AG04450 (cell line): ENCODE measurements at regions not wholly inside any gene's neighbourhood (a gene's known extent, or its start where the extent isn't known, plus 50 kb on each side); places are given as distances from the start of the nearest gene placed in this dataset.

Experiments
- CTCF ChIA-PET: fragments of 300-600, 350-600 bp; formaldehyde crosslinking; extraction: SDS; loops from one replicate; lab custom pipeline; 2022; ENCODE audit warnings: antibody characterized with exemption, inconsistent platforms; lab: Charles Lee
- POLR2A ChIA-PET: fragments of 350-600 bp; formaldehyde crosslinking; extraction: SDS; loops from one replicate; lab custom pipeline; 2021; ENCODE audit warnings: antibody characterized with exemption, inconsistent platforms; lab: Yijun Ruan, JAX
- DNase-seq: peaks from one replicate; pipeline ENCODE4 v3.0.0-alpha.2; 2011; ENCODE audit warnings: low read depth, low spot score
- H3K27ac ChIP-seq: one replicate; pipeline ENCODE4 v1.5.1; 2012; ENCODE audit warnings: low read depth, low read length, control low read depth
- H3K27me3 ChIP-seq: one replicate; pipeline ENCODE4 v1.6.0; 2012; ENCODE audit warnings: low read length; ENCODE audit not compliant: control insufficient read depth, insufficient read depth
- H3K4me3 ChIP-seq: 2 replicates; pipeline ENCODE4 v1.5.1; 2011; ENCODE audit warnings: mild to moderate bottlenecking, low read depth, low read length, control low read depth
- H3K9me3 ChIP-seq: 2 replicates; pipeline ENCODE4 v1.5.1; 2012; ENCODE audit warnings: low read length; ENCODE audit not compliant: control insufficient read depth, insufficient read depth
- CTCF ChIP-seq: IDR thresholded peaks from 2 replicates; pipeline ENCODE4 v1.5.1; 2011; ENCODE audit warnings: low read depth, low read length, control low read depth, inconsistent platforms

GRCh38 chr15:72972362-72972761, 79.9 kb upstream of the NEO1 start:
- no peaks in the 10 kb centered on the region for H3K9me3 ChIP-seq
- CTCF ChIA-PET = no interaction called here
- no peak overlapping the region for H3K27ac ChIP-seq
- DNase-seq = no peak
- no peak for TF ChIP-seq CTCF
- POLR2A ChIA-PET = no interaction called here
- no peak overlapping the region for H3K4me3 ChIP-seq
- peaks cover 4% of the 10 kb centered on the region for H3K27me3 ChIP-seq

DNA sequence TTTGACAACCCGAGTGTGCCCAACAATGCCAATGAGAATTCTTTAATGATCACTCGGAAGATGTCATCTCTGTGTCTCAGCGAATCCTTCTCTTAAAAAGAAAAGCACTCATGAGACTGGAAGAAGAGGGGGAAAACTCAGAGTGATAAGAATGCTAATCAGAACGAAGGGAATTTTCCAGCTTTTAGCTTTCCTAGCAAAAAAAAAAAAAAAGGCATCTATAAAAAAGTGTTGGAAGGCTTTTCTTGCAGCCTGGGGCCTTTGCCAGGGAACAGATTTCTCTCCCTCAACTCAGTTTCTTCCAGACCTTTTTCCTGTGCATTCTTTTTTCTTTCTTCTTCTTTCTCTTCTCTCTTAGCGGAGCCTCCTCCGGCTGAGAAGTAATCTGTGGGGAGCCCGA, 80.5 kb upstream of the NEO1 start:
- ChIA-PET CTCF (no interaction called here), POLR2A (no interaction called here)
- Histone ChIP-seq H3K4me3 (peak overlapping the region; percentile 2), H3K27me3 (peaks cover 4% of the 10 kb centered on the region), H3K27ac (no peak overlapping the region), H3K9me3 (no peaks in the 10 kb centered on the region)
- DNase-seq = no peak
- TF ChIP-seq CTCF = no peak

- no peak overlapping the region for H3K27ac ChIP-seq
- no peak for TF ChIP-seq CTCF
- ChIA-PET CTCF (no interaction called here), POLR2A (no interaction called here)
- no peak for DNase-seq
- H3K9me3 ChIP-seq = no peaks in the 10 kb centered on the region
- H3K27me3 ChIP-seq = peaks cover 4% of the 10 kb centered on the region
- H3K4me3 ChIP-seq = peak overlapping the region; percentile 2
These were observed 81.1 kb upstream of the NEO1 start for GRCh38 chr15:72970933-72971760.

- peaks cover 4% of the 10 kb centered on the region for H3K27me3 ChIP-seq
- no peaks in the 10 kb centered on the region for H3K9me3 ChIP-seq
- TF ChIP-seq CTCF = no peak
- DNase-seq = no peak
- no peak overlapping the region for H3K27ac ChIP-seq
- POLR2A ChIA-PET = no interaction called here
- CTCF ChIA-PET = no interaction called here
- no peak overlapping the region for H3K4me3 ChIP-seq
These were observed 83.7 kb upstream of the NEO1 start for GRCh38 chr15:72968531-72968922.

GRCh38 chr15:72967811-72968530, 84.3 kb upstream of the NEO1 start:
- TF ChIP-seq CTCF = no peak
- no peak overlapping the region for H3K27ac ChIP-seq
- POLR2A ChIA-PET = no interaction called here
- no peak overlapping the region for H3K4me3 ChIP-seq
- no peaks in the 10 kb centered on the region for H3K9me3 ChIP-seq
- CTCF ChIA-PET = no interaction called here
- peaks cover 4% of the 10 kb centered on the region for H3K27me3 ChIP-seq
- DNase-seq = no peak
